ENCODE measurements at regions not wholly inside any gene's neighbourhood (a gene's known extent, or its start where the extent isn't known, plus 50 kb on each side); places are given as distances from the start of the nearest gene placed in this dataset.
"Not testable (repeated sequence)": the region's sequence is repeated elsewhere in the genome, so short reads cannot be mapped to it uniquely, and the experiment has no call there.

GRCh38 chr12:58426437-58426836 is 485.1 kb downstream of the ATP23 start:
- not testable (repeated sequence) for DNase-seq

- DNase-seq = no peak
Observed at GRCh38 chr12:58433959-58434358, 486.3 kb downstream of the LRIG3 start.

- DNase-seq = no peak
Observed at GRCh38 chr12:58434726-58435125, 485.6 kb downstream of the LRIG3 start.

GRCh38 chr12:58435647-58436046 is 484.7 kb downstream of the LRIG3 start:
- no peak for DNase-seq

GRCh38 chr12:58441483-58441882 is 478.8 kb downstream of the LRIG3 start:
- no peak for DNase-seq

- no peak for DNase-seq
Observed at GRCh38 chr12:58443273-58443980, 476.9 kb downstream of the LRIG3 start.

- DNase-seq = no peak
Observed at GRCh38 chr12:58443981-58444371, 476.3 kb downstream of the LRIG3 start.

GRCh38 chr12:58450868-58451482 is 469.3 kb downstream of the LRIG3 start:
- no peak for DNase-seq

GRCh38 chr12:58452546-58452945 is 467.8 kb downstream of the LRIG3 start:
- no peak for DNase-seq

GRCh38 chr12:58453306-58453705 is 467.0 kb downstream of the LRIG3 start:
- DNase-seq = no peak

- no peak for DNase-seq
Observed at GRCh38 chr12:58455136-58455535, 465.2 kb downstream of the LRIG3 start.

- DNase-seq = no peak
Observed at GRCh38 chr12:58458102-58458501, 462.2 kb downstream of the LRIG3 start.

GRCh38 chr12:58459191-58459590 is 461.1 kb downstream of the LRIG3 start:
- DNase-seq = no peak

GRCh38 chr12:58463051-58463450 is 457.3 kb downstream of the LRIG3 start:
- DNase-seq = no peak

- DNase-seq = no peak
Observed at GRCh38 chr12:58465418-58465817, 454.9 kb downstream of the LRIG3 start.

- DNase-seq = no peak
Observed at GRCh38 chr12:58470266-58471010, 449.9 kb downstream of the LRIG3 start.

- DNase-seq = no peak
Observed at GRCh38 chr12:58479401-58479800, 440.9 kb downstream of the LRIG3 start.

GRCh38 chr12:58481811-58482210 is 438.5 kb downstream of the LRIG3 start:
- DNase-seq = no peak

- DNase-seq = no peak
Observed at GRCh38 chr12:58487255-58487654, 433.0 kb downstream of the LRIG3 start.

- no peak for DNase-seq
Observed at GRCh38 chr12:58487678-58488161, 432.6 kb downstream of the LRIG3 start.

GRCh38 chr12:58489394-58489793 is 430.9 kb downstream of the LRIG3 start:
- DNase-seq = no peak

GRCh38 chr12:58491306-58491705 is 429.0 kb downstream of the LRIG3 start:
- DNase-seq = no peak

- no peak for DNase-seq
Observed at GRCh38 chr12:58496411-58497190, 423.7 kb downstream of the LRIG3 start.

Data from eye (tissue), 1 donor.